ENCODE measurements at regions not wholly inside any gene's neighbourhood (a gene's known extent, or its start where the extent isn't known, plus 50 kb on each side); places are given as distances from the start of the nearest gene placed in this dataset.
A peak's percentile ranks its signal among the peaks of the same experiment; 100 is the strongest.
"Not testable (repeated sequence)": the region's sequence is repeated elsewhere in the genome, so short reads cannot be mapped to it uniquely, and the experiment has no call there.

DNA sequence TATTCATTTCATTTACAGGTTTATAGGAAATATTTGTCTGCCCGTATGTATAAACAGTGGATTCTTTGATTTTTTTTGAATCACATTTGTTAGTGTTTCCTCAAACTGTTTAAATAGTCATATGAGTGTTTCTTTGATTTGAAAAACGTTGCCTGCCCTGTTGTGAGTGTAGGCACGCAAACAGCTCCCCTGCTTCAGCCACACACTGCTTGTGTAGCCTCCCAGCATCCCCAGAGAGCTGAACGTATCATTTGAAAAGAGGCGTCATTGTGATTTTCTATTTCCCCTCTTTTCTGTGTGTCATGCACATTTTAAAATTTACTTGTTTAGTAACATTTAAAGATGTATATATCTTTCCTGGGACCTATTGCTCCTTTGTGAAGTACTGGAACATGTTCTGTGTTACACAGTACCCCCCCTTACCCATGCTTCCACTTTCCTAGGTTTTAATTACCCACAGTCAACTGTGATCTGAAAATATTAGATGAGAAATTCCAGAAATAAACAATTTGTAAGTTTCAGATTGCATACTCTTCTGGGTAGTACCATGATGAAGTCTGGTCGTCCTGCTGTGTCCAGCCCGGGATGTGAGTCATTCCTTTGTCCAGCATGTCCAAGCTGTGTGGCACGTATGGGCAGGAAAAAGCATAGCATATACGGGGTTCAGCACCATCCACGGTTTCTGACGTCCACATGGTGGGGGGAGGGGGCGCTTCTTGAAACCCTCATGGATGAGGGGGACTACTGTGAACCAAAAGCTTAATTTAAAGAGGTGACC, 78.7 kb downstream of the NPIPB11 start:
- DNase-seq, result not testable (repeated sequence)

GRCh38 chr16:29326164-29327125, 80.1 kb downstream of the NPIPB11 start:
- DNase-seq, result not testable (repeated sequence)

DNA sequence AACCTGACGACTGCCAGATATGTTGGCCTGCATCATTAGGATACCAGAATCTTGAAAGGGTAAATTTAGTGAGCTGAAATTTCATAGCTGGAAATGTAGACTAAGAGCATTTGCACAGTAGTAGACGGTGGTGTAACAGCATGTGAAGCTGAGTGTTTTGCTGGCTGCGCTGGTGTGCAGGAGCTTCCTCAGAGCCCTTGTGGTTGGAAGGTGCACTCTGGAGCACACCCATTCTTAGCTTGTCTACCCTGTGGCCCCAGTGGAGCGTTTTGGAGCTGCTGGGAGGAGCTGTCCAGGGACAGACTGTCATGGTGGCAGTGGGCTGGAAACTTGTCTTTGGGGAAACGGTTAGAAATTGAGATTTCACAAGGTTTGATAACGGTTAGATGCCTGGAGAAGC, 82.8 kb downstream of the NPIPB11 start:
- DNase-seq, result not testable (repeated sequence)

- DNase-seq, result no peak
Measured at GRCh38 chr16:29321585-29321984, 84.9 kb downstream of the NPIPB11 start.

GRCh38 chr16:29321000-29321393, 85.5 kb downstream of the NPIPB11 start:
- no peak for DNase-seq

DNA sequence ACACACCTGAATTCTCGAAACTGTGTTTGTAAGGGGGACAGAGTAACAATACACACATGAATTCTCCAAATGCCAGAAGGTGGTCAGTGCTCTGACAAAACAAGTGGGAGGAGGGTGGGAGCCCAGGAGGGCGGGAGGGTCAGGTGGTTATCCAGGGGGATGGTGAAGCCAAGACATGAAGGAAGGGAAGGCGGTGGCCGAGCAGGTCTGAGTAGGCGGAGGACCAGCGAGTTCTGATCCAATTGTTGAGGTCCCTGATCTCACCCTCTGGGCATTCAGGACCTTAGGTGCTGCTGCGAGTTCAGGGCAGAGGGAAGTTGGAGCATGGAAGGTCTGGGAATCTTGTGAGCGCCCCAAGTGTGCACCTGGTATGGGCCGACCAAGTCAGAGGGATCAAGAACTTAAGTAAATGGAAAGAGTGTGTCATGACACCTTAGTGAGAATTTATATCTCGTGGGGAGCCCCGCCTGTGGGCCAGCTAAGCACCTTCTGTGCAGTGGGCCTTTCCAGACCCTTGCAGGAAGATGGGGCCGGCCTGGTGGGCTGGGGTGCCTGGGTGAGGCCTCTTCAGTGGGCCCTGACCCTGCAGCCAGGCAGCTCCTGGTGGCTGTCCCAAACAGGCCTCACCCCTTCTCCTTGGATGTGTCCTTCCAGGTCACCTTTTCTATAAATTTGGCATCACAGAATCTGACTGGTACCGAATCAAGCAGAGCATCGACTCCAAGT, 86.1 kb downstream of the NPIPB11 start:
- no peak for DNase-seq

DNA sequence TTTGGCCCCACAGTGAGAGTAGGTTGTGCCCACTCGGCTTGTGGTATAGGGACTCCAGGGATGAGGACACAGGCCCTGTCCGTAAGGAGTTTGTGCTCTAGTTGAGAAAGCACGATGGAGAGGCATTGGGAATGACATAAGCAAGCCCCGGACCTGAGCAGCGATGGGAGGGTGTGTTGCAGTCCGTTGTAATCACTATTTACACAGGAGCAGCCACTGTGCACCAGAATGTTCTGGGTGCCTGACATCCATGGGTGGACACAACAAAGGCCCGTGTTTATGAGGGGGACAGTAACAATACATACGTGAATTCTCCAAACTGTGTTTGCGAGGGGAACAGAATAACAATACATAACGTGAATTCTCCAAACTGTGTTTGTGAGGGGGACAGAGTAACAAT, 86.8 kb downstream of the NPIPB11 start:
- DNase-seq, result no peak

DNA sequence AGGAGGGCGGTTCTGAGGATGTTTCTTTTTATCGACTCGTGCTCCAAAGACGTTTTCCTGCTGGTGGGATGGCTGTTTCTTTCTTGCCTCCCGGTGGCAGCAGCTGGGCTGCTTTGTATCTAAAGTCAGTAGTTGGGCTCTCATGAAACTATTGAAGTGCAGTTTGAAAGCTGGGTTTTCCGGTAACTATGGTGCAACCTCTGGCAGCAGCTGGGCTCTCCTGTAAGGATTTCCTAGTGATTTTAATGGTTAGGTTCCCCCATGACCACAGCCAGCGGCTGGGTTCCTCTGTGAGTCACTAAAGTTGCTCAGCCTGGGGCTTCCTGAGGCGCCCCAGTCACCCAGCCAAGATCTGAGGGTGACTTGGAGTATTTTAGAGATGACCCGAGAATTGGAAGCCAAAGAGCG, 87.9 kb downstream of the NPIPB11 start:
- not testable (repeated sequence) for DNase-seq

DNA sequence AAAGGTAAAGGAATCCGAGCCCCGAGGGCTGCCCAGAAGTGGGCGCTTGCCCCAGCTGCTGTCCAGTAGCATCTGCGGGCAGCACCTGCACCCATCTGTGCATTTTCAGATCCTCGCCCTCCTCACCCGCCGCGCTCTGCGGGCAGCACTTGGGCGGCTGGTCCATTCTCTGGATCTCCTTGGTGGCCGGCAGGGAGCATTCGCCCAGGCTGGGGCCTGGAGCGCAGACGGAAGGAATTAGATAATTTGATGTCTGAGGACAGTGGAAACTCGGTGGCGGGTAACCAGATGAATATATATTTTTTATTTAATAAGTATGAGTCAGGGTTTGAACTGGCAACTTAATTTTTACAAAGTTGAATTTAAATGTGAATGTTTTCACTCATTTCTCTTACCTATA, 88.5 kb downstream of the NPIPB11 start:
- no peak for DNase-seq

DNA sequence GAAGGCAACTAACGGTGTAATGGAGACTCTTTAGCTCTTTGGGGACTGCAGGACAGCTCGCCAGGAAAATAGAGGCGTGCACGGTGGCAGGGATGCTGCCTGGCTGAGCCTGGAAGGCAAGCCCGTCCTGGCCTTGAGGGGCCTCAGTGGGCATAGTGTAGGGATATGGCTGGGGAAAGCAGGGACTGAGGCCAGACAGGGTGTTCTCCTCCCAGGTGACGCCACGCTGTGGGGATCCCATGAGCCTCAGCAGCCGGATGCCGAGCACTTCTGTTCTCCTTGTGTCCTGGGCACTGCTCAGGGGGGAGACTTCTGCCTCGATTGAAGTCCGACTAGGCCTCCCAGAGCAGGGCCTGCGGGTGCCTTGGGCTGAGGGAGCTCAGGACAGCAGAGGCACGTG, 89.2 kb downstream of the NPIPB11 start:
- DNase-seq, result no peak

GRCh38 chr16:29316761-29317183, 89.7 kb downstream of the NPIPB11 start:
- no peak for DNase-seq

- peak; percentile 22 for DNase-seq
Measured at GRCh38 chr16:29315916-29316517, 90.5 kb downstream of the NPIPB11 start.

DNA sequence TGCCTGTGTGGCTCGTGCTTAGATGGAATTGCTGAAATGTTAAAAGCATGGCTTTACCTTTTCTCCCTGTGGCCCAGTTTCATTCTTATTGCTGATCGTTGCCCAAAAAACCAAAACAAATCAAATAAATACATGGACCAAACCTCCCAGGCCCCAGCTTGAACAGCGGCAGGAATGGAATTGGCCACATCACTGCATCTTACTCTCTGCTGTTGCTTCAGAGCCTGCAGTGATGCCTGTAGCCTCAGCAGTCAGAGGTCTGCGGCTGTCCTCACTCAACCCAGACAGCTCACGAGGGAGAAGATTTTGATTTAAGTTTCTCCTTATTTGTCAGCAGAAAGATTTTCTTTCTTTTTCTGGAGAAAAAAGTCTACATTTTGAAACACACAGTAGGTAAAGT, 91.5 kb downstream of the NPIPB11 start:
- DNase-seq, result no peak

- no peak for DNase-seq
Measured at GRCh38 chr16:29314292-29314934, 92.1 kb downstream of the NPIPB11 start.

GRCh38 chr16:29313559-29314048, 92.9 kb downstream of the NPIPB11 start:
- no peak for DNase-seq

DNA sequence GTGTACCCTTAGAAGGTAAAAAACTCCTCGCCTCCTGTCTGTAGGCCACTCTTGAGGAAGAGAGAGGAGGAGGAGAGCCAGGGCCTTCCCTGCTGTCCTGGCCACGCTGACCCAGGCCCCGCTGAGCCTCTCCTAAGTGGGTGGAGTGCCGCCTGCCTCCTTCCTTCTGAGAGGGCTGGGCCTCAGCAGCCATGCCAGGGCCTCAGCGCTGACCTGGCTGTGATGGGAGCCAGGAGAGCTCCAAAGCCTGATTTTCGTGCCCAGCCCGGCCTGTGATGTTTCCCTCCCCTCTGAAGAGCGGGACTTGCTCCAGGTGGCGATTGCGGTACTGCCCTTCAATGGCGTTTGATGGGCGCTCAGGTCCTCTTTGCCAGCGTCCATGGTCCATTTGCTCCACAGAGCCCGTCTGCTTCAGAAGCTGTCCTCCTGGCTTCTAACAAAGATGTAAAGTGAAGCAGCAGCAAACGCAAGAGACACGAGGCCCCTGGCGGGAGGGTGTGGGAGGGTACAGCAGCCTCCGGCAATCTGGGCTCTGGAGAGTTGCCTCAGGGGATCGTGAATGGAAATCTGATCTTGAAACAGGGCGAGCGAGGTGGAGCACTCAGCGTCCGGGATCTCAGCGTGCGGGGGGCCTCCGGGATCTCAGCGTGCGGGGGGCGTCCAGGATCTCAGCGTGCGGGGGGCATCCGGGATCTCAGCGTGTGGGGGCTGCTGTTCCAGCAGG, 93.5 kb downstream of the NPIPB11 start:
- DNase-seq, result no peak

DNA sequence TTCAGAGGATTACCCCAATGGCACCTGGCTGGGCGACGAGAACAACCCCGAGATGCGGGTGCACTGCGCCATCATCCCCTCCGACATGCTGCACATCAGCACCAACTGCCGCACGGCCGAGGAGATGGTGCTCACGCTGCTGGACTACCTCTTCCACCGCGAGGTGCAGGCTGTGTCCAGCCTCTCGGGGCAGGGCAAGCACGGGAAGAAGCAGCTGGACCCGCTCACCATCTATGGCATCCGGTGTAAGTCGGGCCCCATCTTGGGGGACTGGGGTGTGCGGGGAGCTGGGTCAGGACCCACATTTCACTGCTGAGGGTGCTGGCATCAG, 94.2 kb downstream of the NPIPB11 start:
- not testable (repeated sequence) for DNase-seq

- DNase-seq, result no peak
Measured at GRCh38 chr16:29311461-29312344, 94.8 kb downstream of the NPIPB11 start.

DNA sequence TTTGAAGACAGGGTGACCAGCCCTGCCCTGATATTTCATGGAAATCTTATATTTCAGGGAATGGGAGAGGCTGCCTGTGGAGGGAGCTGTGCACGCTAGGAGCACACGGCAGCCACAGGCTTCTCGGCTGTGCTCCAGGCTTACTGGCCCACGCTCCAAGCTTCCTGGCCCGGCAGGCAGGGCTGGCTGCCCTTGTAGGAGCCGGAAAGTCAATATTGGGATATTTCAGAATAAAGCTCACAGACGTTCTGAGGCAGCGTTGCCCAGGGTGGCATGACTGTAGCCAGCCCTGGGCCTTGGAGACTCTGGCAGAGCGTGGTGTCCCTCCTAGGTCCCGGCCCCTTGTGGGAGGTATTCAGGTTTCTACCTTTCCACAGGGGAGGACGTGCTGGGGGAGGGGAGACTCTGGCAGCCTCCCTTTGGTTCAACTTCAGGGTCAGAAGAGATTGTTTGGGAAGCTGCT, 95.6 kb downstream of the NPIPB11 start:
- no peak for DNase-seq

DNA sequence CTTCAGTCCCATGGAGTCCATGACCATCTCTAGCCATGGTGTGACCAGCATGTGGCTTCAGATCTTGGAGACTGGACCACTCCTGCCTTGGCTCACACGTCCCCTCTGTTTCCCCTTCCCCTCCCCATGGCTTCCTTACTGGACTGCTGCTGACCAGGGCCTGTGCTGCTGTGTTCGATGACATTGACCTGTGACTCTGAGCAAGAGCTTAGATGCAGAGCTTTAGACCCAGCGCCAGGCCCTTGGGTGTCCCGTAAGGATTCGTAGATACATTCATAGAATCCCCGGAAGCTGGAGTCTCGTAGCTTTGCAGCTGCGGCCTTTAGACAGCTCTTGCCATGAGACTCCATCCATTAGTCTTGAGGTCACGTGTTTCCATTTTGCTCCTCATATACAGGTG, 96.3 kb downstream of the NPIPB11 start:
- not testable (repeated sequence) for DNase-seq

All from NCI-H1417 treated with DMSO at 0.1 percent for 48 hours (cell line).